Karpas-422 (cell line): ENCODE measurements at regions not wholly inside any gene's neighbourhood (a gene's known extent, or its start where the extent isn't known, plus 50 kb on each side); places are given as distances from the start of the nearest gene placed in this dataset.

Experiments used
- DNase-seq: peaks from one replicate; pipeline ENCODE4 v3.0.0-alpha.2; 2015
- H2AFZ ChIP-seq: fragments of 200-600 bp; sonication (generic); 2 replicates; pipeline ENCODE4 v1.6.1; 2014; ENCODE audit warnings: antibody characterized with exemption, low read length, mixed read lengths
- H3K27ac ChIP-seq: fragments of 200-600 bp; sonication (generic); 2 replicates; pipeline ENCODE4 v1.5.1; 2014; ENCODE audit warnings: mild to moderate bottlenecking, low read length, moderate library complexity
- H3K27me3 ChIP-seq: fragments of 200-600 bp; sonication (generic); 2 replicates; pipeline ENCODE4 v1.6.1; 2014; ENCODE audit warnings: low read length, mixed read lengths
- H3K36me3 ChIP-seq: fragments of 200-600 bp; sonication (generic); 2 replicates; pipeline ENCODE4 v1.6.1; 2014; ENCODE audit warnings: low read length, mixed read lengths; ENCODE audit not compliant: insufficient read depth
- H3K4me1 ChIP-seq: fragments of 200-600 bp; sonication (generic); 2 replicates; pipeline ENCODE4 v1.6.1; 2014; ENCODE audit warnings: mild to moderate bottlenecking, low read length, mixed read lengths
- H3K4me2 ChIP-seq: fragments of 200-600 bp; sonication (generic); 2 replicates; pipeline ENCODE4 v1.6.1; 2014; ENCODE audit warnings: low read length, low read depth, mild to moderate bottlenecking; ENCODE audit not compliant: poor library complexity, severe bottlenecking
- H3K4me3 ChIP-seq: fragments of 200-600 bp; sonication (generic); 2 replicates; pipeline ENCODE4 v1.5.1; 2014; ENCODE audit warnings: mild to moderate bottlenecking, antibody characterized with exemption, low read length, mixed read lengths
- H3K79me2 ChIP-seq: fragments of 200-600 bp; sonication (generic); 2 replicates; pipeline ENCODE4 v1.6.1; 2014; ENCODE audit warnings: mild to moderate bottlenecking, low read length, mixed read lengths
- H3K9ac ChIP-seq: fragments of 200-600 bp; sonication (generic); 2 replicates; pipeline ENCODE4 v1.6.0; 2014; ENCODE audit warnings: low read length
- H3K9me2 ChIP-seq: fragments of 200-600 bp; sonication (generic), shearing (Covaris generic); replicated peaks from 2 replicates; pipeline ENCODE4 v1.6.0; 2014; ENCODE audit warnings: mild to moderate bottlenecking, low read length, moderate library complexity; ENCODE audit not compliant: insufficient read depth
- H3K9me3 ChIP-seq: fragments of 300-700, 200-600 bp; sonication (generic); 2 replicates; pipeline ENCODE4 v1.6.1; 2014; ENCODE audit warnings: low read length, mixed read lengths
- H4K20me1 ChIP-seq: fragments of 200-600 bp; sonication (generic); 2 replicates; pipeline ENCODE4 v1.6.1; 2014; ENCODE audit warnings: mild to moderate bottlenecking, antibody characterized with exemption, low read length, low read depth; ENCODE audit not compliant: insufficient read depth

- no peaks in the 10 kb centered on the region for H3K27me3 ChIP-seq
- no peak overlapping the region for H2AFZ ChIP-seq
- no peak overlapping the region for H3K4me3 ChIP-seq
- H3K27ac ChIP-seq, result no peak overlapping the region
- H3K79me2 ChIP-seq, result no peaks in the 10 kb centered on the region
- H3K36me3 ChIP-seq, result no peaks in the 10 kb centered on the region
- no peaks in the 10 kb centered on the region for H4K20me1 ChIP-seq
- H3K9me2 ChIP-seq, result no peaks in the 10 kb centered on the region
- no peak overlapping the region for H3K4me2 ChIP-seq
- H3K9ac ChIP-seq, result no peak overlapping the region
- H3K4me1 ChIP-seq, result no peaks in the 10 kb centered on the region
- no peak for DNase-seq
- H3K9me3 ChIP-seq, result no peaks in the 10 kb centered on the region
These were observed 415.8 kb upstream of the NR3C2 start for GRCh38 chr4:148857973-148858534.

GRCh38 chr4:148857239-148857972, 415.2 kb upstream of the NR3C2 start:
- H3K27me3 ChIP-seq, result no peaks in the 10 kb centered on the region
- H2AFZ ChIP-seq, result no peak overlapping the region

GRCh38 chr4:148854203-148854602, 412.0 kb upstream of the NR3C2 start:
- no peak for DNase-seq
- Histone ChIP-seq H3K27ac (no peak overlapping the region), H2AFZ (no peak overlapping the region), H3K27me3 (no peaks in the 10 kb centered on the region), H3K9me3 (no peaks in the 10 kb centered on the region), H3K4me1 (no peaks in the 10 kb centered on the region), H3K9me2 (no peaks in the 10 kb centered on the region), H3K4me3 (no peak overlapping the region), H3K4me2 (no peak overlapping the region), H3K36me3 (no peaks in the 10 kb centered on the region), H4K20me1 (no peaks in the 10 kb centered on the region), H3K9ac (no peak overlapping the region), H3K79me2 (no peaks in the 10 kb centered on the region)

More at GRCh38 chr4:148857239-148857972, 415.2 kb upstream of the NR3C2 start:
- DNase-seq, result no peak
- H3K79me2 ChIP-seq, result no peaks in the 10 kb centered on the region
- H3K4me2 ChIP-seq, result no peak overlapping the region
- H3K9me3 ChIP-seq, result no peaks in the 10 kb centered on the region
- H3K4me1 ChIP-seq, result no peaks in the 10 kb centered on the region
- H3K27ac ChIP-seq, result no peak overlapping the region
- H3K9me2 ChIP-seq, result no peaks in the 10 kb centered on the region
- H3K4me3 ChIP-seq, result no peak overlapping the region
- H4K20me1 ChIP-seq, result no peaks in the 10 kb centered on the region
- no peak overlapping the region for H3K9ac ChIP-seq
- H3K36me3 ChIP-seq, result no peaks in the 10 kb centered on the region

- H2AFZ ChIP-seq, result no peak overlapping the region
These were observed 410.0 kb upstream of the NR3C2 start for GRCh38 chr4:148852092-148852699.

GRCh38 chr4:148850257-148850995, 408.2 kb upstream of the NR3C2 start:
- no peaks in the 10 kb centered on the region for H3K4me1 ChIP-seq
- no peaks in the 10 kb centered on the region for H4K20me1 ChIP-seq
- H3K9me2 ChIP-seq, result no peaks in the 10 kb centered on the region

More at GRCh38 chr4:148852092-148852699, 410.0 kb upstream of the NR3C2 start:
- DNase-seq, result no peak
- Histone ChIP-seq H3K4me3 (no peak overlapping the region), H3K9me2 (no peaks in the 10 kb centered on the region), H3K9ac (no peak overlapping the region), H3K9me3 (no peaks in the 10 kb centered on the region), H3K4me2 (no peak overlapping the region), H3K4me1 (no peaks in the 10 kb centered on the region), H3K79me2 (no peaks in the 10 kb centered on the region), H3K36me3 (no peaks in the 10 kb centered on the region), H3K27ac (no peak overlapping the region), H3K27me3 (no peaks in the 10 kb centered on the region), H4K20me1 (no peaks in the 10 kb centered on the region)

GRCh38 chr4:148849581-148849980, 407.4 kb upstream of the NR3C2 start:
- Histone ChIP-seq H3K9me2 (no peaks in the 10 kb centered on the region), H4K20me1 (no peaks in the 10 kb centered on the region), H3K79me2 (no peaks in the 10 kb centered on the region), H3K9ac (no peak overlapping the region), H3K4me2 (no peak overlapping the region), H3K4me1 (no peaks in the 10 kb centered on the region), H3K27ac (no peak overlapping the region), H3K4me3 (no peak overlapping the region), H2AFZ (no peak overlapping the region), H3K36me3 (no peaks in the 10 kb centered on the region), H3K27me3 (no peaks in the 10 kb centered on the region), H3K9me3 (no peaks in the 10 kb centered on the region)
- DNase-seq, result no peak

More at GRCh38 chr4:148850257-148850995, 408.2 kb upstream of the NR3C2 start:
- Histone ChIP-seq H2AFZ (no peak overlapping the region), H3K4me2 (no peak overlapping the region), H3K9me3 (no peaks in the 10 kb centered on the region), H3K79me2 (no peaks in the 10 kb centered on the region), H3K27ac (no peak overlapping the region), H3K27me3 (no peaks in the 10 kb centered on the region), H3K9ac (no peak overlapping the region), H3K36me3 (no peaks in the 10 kb centered on the region), H3K4me3 (no peak overlapping the region)
- DNase-seq, result no peak

- no peaks in the 10 kb centered on the region for H3K9me2 ChIP-seq
- H3K9ac ChIP-seq, result no peak overlapping the region
- H3K27me3 ChIP-seq, result no peaks in the 10 kb centered on the region
- H3K4me3 ChIP-seq, result no peak overlapping the region
- no peak for DNase-seq
- H3K9me3 ChIP-seq, result no peaks in the 10 kb centered on the region
- no peaks in the 10 kb centered on the region for H3K36me3 ChIP-seq
- H3K4me2 ChIP-seq, result no peak overlapping the region
- no peaks in the 10 kb centered on the region for H4K20me1 ChIP-seq
- no peak overlapping the region for H3K27ac ChIP-seq
- H3K79me2 ChIP-seq, result no peaks in the 10 kb centered on the region
- no peaks in the 10 kb centered on the region for H3K4me1 ChIP-seq
- H2AFZ ChIP-seq, result no peak overlapping the region
These were observed 405.5 kb upstream of the NR3C2 start for GRCh38 chr4:148847544-148848255.
